ENCODE measurements at regions not wholly inside any gene's neighbourhood (a gene's known extent, or its start where the extent isn't known, plus 50 kb on each side); places are given as distances from the start of the nearest gene placed in this dataset.

DNA sequence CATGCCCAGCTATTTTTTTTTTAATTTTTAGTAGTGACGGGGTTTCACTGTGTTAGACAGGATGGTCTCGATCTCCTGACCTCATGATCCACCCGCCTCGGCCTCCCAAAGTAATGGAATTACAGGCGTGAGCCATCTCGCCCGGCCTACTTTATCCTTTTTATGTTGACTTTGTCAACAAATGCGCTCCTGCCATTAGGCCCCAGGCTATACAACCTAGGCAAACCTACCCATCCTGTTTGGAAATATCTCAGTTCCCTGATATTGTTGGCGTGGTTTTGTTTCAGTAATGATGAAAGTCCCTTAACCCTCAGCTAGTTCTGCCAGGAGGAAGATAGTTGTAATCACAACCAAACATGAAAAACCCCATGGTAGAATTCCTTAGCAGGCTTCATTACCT, 249.4 kb upstream of the SOX11 start (continued):
- TF ChIP-seq REST (IDR thresholded peaks at IDR 0.05; ENCODE audit: borderline replicate concordance in 1 of 2, low read depth in 1 of 2, low read length in 2 of 2) = no peak
- TF ChIP-seq GTF3A (CRISPR knock-in tag; conservative IDR thresholded peaks at IDR 0.05) = no peak
- no peak for TF ChIP-seq IRF2 (CRISPR knock-in tag; IDR thresholded peaks at IDR 0.05)
- TF ChIP-seq JUNB (CRISPR knock-in tag; IDR thresholded peaks at IDR 0.05; ENCODE audit: borderline replicate concordance) = no peak

- POLR2A ChIA-PET = no interaction called here
- H3K79me2 ChIP-seq (ENCODE audit: insufficient read depth, low read length) = no peaks in the 10 kb centered on the region
- in situ Hi-C loops (cut with HindIII; ENCODE audit: extremely low pct_ligation_motif_present, low pct_unique_long_range_greater_than_20kb) = no loop called here
- no peak overlapping the region for H3K9ac ChIP-seq (ENCODE audit: insufficient read depth, low read depth, low read length)
- no peaks in the 10 kb centered on the region for H4K20me1 ChIP-seq (ENCODE audit: insufficient read depth, low read length)
- DNase-seq (ENCODE audit: low spot score) (no peak), FAIRE-seq (no peak), ATAC-seq (no peak)
- no peaks in the 10 kb centered on the region for H3K36me3 ChIP-seq (replicated peaks in 1 of 2; ENCODE audit: control insufficient read depth in 1 of 2, insufficient read depth in 2 of 2, low read length in 2 of 2)
- H3K9me3 ChIP-seq (ENCODE audit: low read length) = no peaks in the 10 kb centered on the region
- TF ChIP-seq, protein P1, sequence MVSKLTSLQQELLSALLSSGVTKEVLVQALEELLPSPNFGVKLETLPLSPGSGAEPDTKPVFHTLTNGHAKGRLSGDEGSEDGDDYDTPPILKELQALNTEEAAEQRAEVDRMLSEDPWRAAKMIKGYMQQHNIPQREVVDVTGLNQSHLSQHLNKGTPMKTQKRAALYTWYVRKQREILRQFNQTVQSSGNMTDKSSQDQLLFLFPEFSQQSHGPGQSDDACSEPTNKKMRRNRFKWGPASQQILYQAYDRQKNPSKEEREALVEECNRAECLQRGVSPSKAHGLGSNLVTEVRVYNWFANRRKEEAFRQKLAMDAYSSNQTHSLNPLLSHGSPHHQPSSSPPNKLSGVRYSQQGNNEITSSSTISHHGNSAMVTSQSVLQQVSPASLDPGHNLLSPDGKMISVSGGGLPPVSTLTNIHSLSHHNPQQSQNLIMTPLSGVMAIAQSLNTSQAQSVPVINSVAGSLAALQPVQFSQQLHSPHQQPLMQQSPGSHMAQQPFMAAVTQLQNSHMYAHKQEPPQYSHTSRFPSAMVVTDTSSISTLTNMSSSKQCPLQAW (CRISPR knock-in tag; IDR thresholded peaks at IDR 0.05) = no peak
- TF ChIP-seq FOXO1 (CRISPR knock-in tag; IDR thresholded peaks at IDR 0.05) (no peak), EHMT2 (IDR thresholded peaks at IDR 0.05; ENCODE audit: borderline replicate concordance, low read depth, low read length) (no peak), ZNF607 (CRISPR knock-in tag; IDR thresholded peaks at IDR 0.05; ENCODE audit: borderline replicate concordance) (no peak), PCBP1 (IDR thresholded peaks at IDR 0.05; ENCODE audit: borderline replicate concordance, low read depth, low read length) (no peak), PRMT3 (CRISPR knock-in tag; IDR thresholded peaks at IDR 0.05; ENCODE audit: borderline replicate concordance, low read depth) (no peak), SIN3A (IDR thresholded peaks at IDR 0.05; ENCODE audit: borderline replicate concordance, low read depth, low read length) (no peak), ZMYM4 (CRISPR knock-in tag; IDR thresholded peaks at IDR 0.05) (no peak), PATZ1 (CRISPR knock-in tag; IDR thresholded peaks at IDR 0.05) (no peak), ZNF746 (CRISPR knock-in tag; IDR thresholded peaks at IDR 0.05) (no peak), ZNF766 (CRISPR knock-in tag; IDR thresholded peaks at IDR 0.05; ENCODE audit: borderline replicate concordance) (no peak), ZNF121 (CRISPR knock-in tag; IDR thresholded peaks at IDR 0.05) (no peak)
- CTCF ChIA-PET (ENCODE audit: low intra/inter-chr PET ratio, low total read pairs) = no interaction called here
- no peak overlapping the region for H3K4me3 ChIP-seq (replicated peaks in 1 of 3; ENCODE audit: insufficient read depth in 1 of 3, low read depth in 2 of 3, low read length in 3 of 3)
- WGBS (ENCODE audit: low lambda C conversion rate) = 52% methylated on average over 16 of the region's 16 CpGs
- no peaks in the 10 kb centered on the region for H3K27me3 ChIP-seq (ENCODE audit: control insufficient read depth in 1 of 2, insufficient read depth in 2 of 2, low read length in 2 of 2)
- intact Hi-C loops (cut with micrococcal nuclease; ENCODE audit: unreplicated experiment) = no loop called here
- H3K4me1 ChIP-seq (ENCODE audit: insufficient read depth, low read length) = no peaks in the 10 kb centered on the region
- no peak overlapping the region for H3K4me2 ChIP-seq (ENCODE audit: low read depth, low read length)
- H2AFZ ChIP-seq (ENCODE audit: low read length) = no peak overlapping the region
- no TSS peak for BruUV-seq (replicated peaks)
- no peak overlapping the region for H3K27ac ChIP-seq (ENCODE audit: extremely low read length, insufficient read depth, low read length)
These were observed 248.0 kb upstream of the SOX11 start for GRCh38 chr2:5444168-5444567.
